ENCODE measurements at regions not wholly inside any gene's neighbourhood (a gene's known extent, or its start where the extent isn't known, plus 50 kb on each side); places are given as distances from the start of the nearest gene placed in this dataset.

- ChIA-PET CTCF (no interaction called here), POLR2A (ENCODE audit: low non-redundant PET) (no interaction called here)
- no peak for DNase-seq (ENCODE audit: low spot score)
- TF ChIP-seq CTCF (conservative IDR thresholded peaks at IDR 0.05; ENCODE audit: low read depth): no peak
- H3K27ac ChIP-seq: no peak overlapping the region; the same call in 1 of the 2 replicates
These were observed 114.1 kb upstream of the FRMD4B start for GRCh38 chr3:69499899-69500421.

GRCh38 chr3:69499422-69499821 is 113.5 kb upstream of the FRMD4B start:
- no peak overlapping the region for H3K27ac ChIP-seq
- no peak for TF ChIP-seq CTCF (conservative IDR thresholded peaks at IDR 0.05; ENCODE audit: low read depth)
- ChIA-PET CTCF (no interaction called here), POLR2A (ENCODE audit: low non-redundant PET) (no interaction called here)
- DNase-seq (ENCODE audit: low spot score): no peak

- H3K27ac ChIP-seq: no peak overlapping the region
- ChIA-PET POLR2A (ENCODE audit: low non-redundant PET) (no interaction called here), CTCF (no interaction called here)
- DNase-seq (ENCODE audit: low spot score): no peak
- TF ChIP-seq CTCF (conservative IDR thresholded peaks at IDR 0.05; ENCODE audit: low read depth): no peak
These were observed 111.0 kb upstream of the FRMD4B start for GRCh38 chr3:69496856-69497255.

- CTCF ChIA-PET: no interaction called here
- DNase-seq (ENCODE audit: low spot score): no peak
- H3K27ac ChIP-seq: no peak overlapping the region
- no peak for TF ChIP-seq CTCF (conservative IDR thresholded peaks at IDR 0.05; ENCODE audit: low read depth)
- POLR2A ChIA-PET (ENCODE audit: low non-redundant PET): no interaction called here
These were observed 108.3 kb upstream of the FRMD4B start for GRCh38 chr3:69494185-69494584.

- ChIA-PET POLR2A (ENCODE audit: low non-redundant PET) (no interaction called here), CTCF (interaction anchor here (0.6 kb wide), 2 partner anchors 173 to 601 kb away, joined by 3 to 4 read pairs; no protein-coding TSS in a partner anchor)
- DNase-seq (ENCODE audit: low spot score): no peak
- TF ChIP-seq CTCF (conservative IDR thresholded peaks at IDR 0.05; ENCODE audit: low read depth): no peak
- no peak overlapping the region for H3K27ac ChIP-seq
These were observed 107.3 kb upstream of the FRMD4B start for GRCh38 chr3:69493157-69493556.

GRCh38 chr3:69491975-69492374 is 106.1 kb upstream of the FRMD4B start:
- DNase-seq (ENCODE audit: low spot score): no peak
- no peak for TF ChIP-seq CTCF (conservative IDR thresholded peaks at IDR 0.05; ENCODE audit: low read depth)
- ChIA-PET CTCF (no interaction called here), POLR2A (ENCODE audit: low non-redundant PET) (no interaction called here)
- H3K27ac ChIP-seq: no peak overlapping the region

GRCh38 chr3:69490971-69491370 is 105.1 kb upstream of the FRMD4B start:
- POLR2A ChIA-PET (ENCODE audit: low non-redundant PET): no interaction called here
- no peak for TF ChIP-seq CTCF (conservative IDR thresholded peaks at IDR 0.05; ENCODE audit: low read depth)
- H3K27ac ChIP-seq: no peak overlapping the region
- CTCF ChIA-PET: no interaction called here
- DNase-seq (ENCODE audit: low spot score): no peak
